B cell (primary cell): ENCODE measurements at regions not wholly inside any gene's neighbourhood (a gene's known extent, or its start where the extent isn't known, plus 50 kb on each side); places are given as distances from the start of the nearest gene placed in this dataset.

ENCODE experiments used
- ATAC-seq: fragments of 200-7000 bp; cut with Tn5 transposase; one replicate; pipeline ENCODE4 v1.10.0; 2021; ENCODE audit warnings: low read depth, mild to moderate bottlenecking, moderate number of reproducible peaks, moderate library complexity
- CTCF ChIA-PET: fragments of 350-600 bp; sonication (Branson Sonifier 250); formaldehyde crosslinking; loops from one replicate; lab custom pipeline; 2021; ENCODE audit warnings: antibody characterized with exemption, inconsistent platforms; lab: Charles Lee
- POLR2A ChIA-PET: fragments of 350-600 bp; sonication (Branson Sonifier 250); formaldehyde crosslinking; loops from one replicate; lab custom pipeline; 2021; ENCODE audit warnings: antibody characterized with exemption; lab: Charles Lee
- DNase-seq: peaks from one replicate; pipeline ENCODE4 v3.0.0; 2013
- H2AFZ ChIP-seq: 2 replicates; pipeline ENCODE4 v1.6.1; 2012; ENCODE audit warnings: mild to moderate bottlenecking, low read depth, low read length; ENCODE audit not compliant: insufficient read depth, poor library complexity, severe bottlenecking
- H3K27ac ChIP-seq, 2 donors: 1 replicate in 1 of 2; 2 replicates in 1 of 2; pipeline ENCODE4 v1.5.1; 2012 to 2013; ENCODE audit warnings: low read length in 2 of 2, mild to moderate bottlenecking in 2 of 2, moderate library complexity in 1 of 2
- H3K27me3 ChIP-seq, 4 experiments: fragments of 200-600 bp in 1 of 4; sonication (generic) in 1 of 4; replicated peaks in 1 of 4; 1 replicate in 2 of 4; 2 replicates in 2 of 4; pipeline versions ENCODE4 v1.6.1 to v1.7.0; 2013 to 2016; ENCODE audit warnings: low read length in 3 of 4, mild to moderate bottlenecking in 2 of 4, mixed read lengths in 1 of 4, moderate library complexity in 1 of 4; ENCODE audit not compliant: insufficient read depth in 4 of 4, control insufficient read depth in 3 of 4; ENCODE audit errors: control extremely low read depth in 1 of 4
- H3K36me3 ChIP-seq, 2 experiments: replicated peaks in 1 of 2; 1 replicate in 1 of 2; 2 replicates in 1 of 2; pipeline versions ENCODE4 v1.6.1 to v1.7.1; 2013; ENCODE audit warnings: low read length in 1 of 2; ENCODE audit not compliant: insufficient read depth in 2 of 2, control insufficient read depth in 1 of 2; ENCODE audit errors: control extremely low read depth in 1 of 2, extremely low read depth in 1 of 2
- H3K4me1 ChIP-seq, 2 donors: fragments of 200-600 bp in 1 of 2; sonication (generic) in 1 of 2; 1 replicate in 1 of 2; 2 replicates in 1 of 2; pipeline versions ENCODE4 v1.5.1 to v1.6.1; 2013 to 2017; ENCODE audit warnings: low read length in 2 of 2; ENCODE audit not compliant: control insufficient read depth in 2 of 2, insufficient read depth in 2 of 2
- H3K4me2 ChIP-seq: replicated peaks from 2 replicates; pipeline ENCODE3; 2012; ENCODE audit warnings: mild to moderate bottlenecking, low read depth, low read length; ENCODE audit not compliant: poor library complexity, severe bottlenecking
- H3K4me3 ChIP-seq, 5 experiments: fragments of 200-600 bp in 1 of 5; sonication (generic) in 1 of 5; 1 replicate in 3 of 5; 2 replicates in 2 of 5; pipeline versions ENCODE4 v1.5.1 to v1.7.0; 2011 to 2016; ENCODE audit warnings: low read length in 4 of 5, mild to moderate bottlenecking in 4 of 5, low read depth in 2 of 5, control low read depth in 1 of 5, moderate library complexity in 1 of 5; ENCODE audit not compliant: insufficient read depth in 1 of 5; ENCODE audit errors: control extremely low read depth in 1 of 5, extremely low read depth in 1 of 5
- H3K79me2 ChIP-seq: fragments of 200-600 bp; sonication (generic); one replicate; pipeline ENCODE4 v1.6.0; 2016; ENCODE audit warnings: low read length; ENCODE audit not compliant: control insufficient read depth, insufficient read depth
- H3K9ac ChIP-seq: fragments of 200-600 bp; sonication (generic); 2 replicates; pipeline ENCODE4 v1.6.1; 2017; ENCODE audit warnings: mild to moderate bottlenecking, low read length, moderate library complexity
- H3K9me3 ChIP-seq, 3 donors: one replicate each; pipeline versions ENCODE4 v1.6.1 to v1.7.1; 2013; ENCODE audit warnings: low read length in 2 of 3; ENCODE audit not compliant: control insufficient read depth in 2 of 3, insufficient read depth in 1 of 3; ENCODE audit errors: control extremely low read depth in 1 of 3
- H4K20me1 ChIP-seq: 2 replicates; pipeline ENCODE4 v1.6.0; 2012; ENCODE audit warnings: mild to moderate bottlenecking, low read length; ENCODE audit not compliant: insufficient read depth, control insufficient read depth, poor library complexity, severe bottlenecking
- H3K27ac Mint-ChIP-seq: one replicate; pipeline ENCODE4 v1.8.0; 2021; ENCODE audit warnings: mixed read lengths
- H3K27me3 Mint-ChIP-seq: one replicate; pipeline ENCODE4 v1.8.0; 2021; ENCODE audit warnings: mixed read lengths
- H3K4me1 Mint-ChIP-seq: one replicate; pipeline ENCODE4 v1.8.0; 2021; ENCODE audit warnings: mixed read lengths
- H3K4me3 Mint-ChIP-seq: one replicate; pipeline ENCODE4 v1.8.0; 2021; ENCODE audit warnings: mixed read lengths
- H3K9me3 Mint-ChIP-seq: one replicate; pipeline ENCODE4 v1.8.0; 2022; ENCODE audit warnings: mixed read lengths; ENCODE audit not compliant: insufficient read depth
- CTCF ChIP-seq: fragments of 200-600 bp; IDR thresholded peaks from one replicate; pipeline ENCODE4 v1.8.0; 2022; ENCODE audit warnings: antibody characterized with exemption, mild to moderate bottlenecking
- EZH2 ChIP-seq: IDR thresholded peaks from 2 replicates; pipeline ENCODE4 v1.6.1; 2012; ENCODE audit warnings: borderline replicate concordance, low read depth, mild to moderate bottlenecking, moderate library complexity, low read length; ENCODE audit not compliant: insufficient read depth, poor library complexity, severe bottlenecking
- WGBS: methylation state at CpG from one replicate; pipeline ENCODE4 v1.1.5; 2013; ENCODE audit warnings: missing lambda C conversion rate; ENCODE audit not compliant: insufficient coverage; 5-methylcytosine and 5-hydroxymethylcytosine counted together
- intact Hi-C: fragments of 100-400 bp; cut with micrococcal nuclease; formaldehyde crosslinking; loops from one replicate; pipeline ENCODE4 v1.10.0; 2022

GRCh38 chr2:22560021-22560420, 825.0 kb upstream of the KLHL29 start:
- no peak overlapping the region for H3K27ac ChIP-seq
- H3K4me2 ChIP-seq, result no peak overlapping the region
- H3K27me3 ChIP-seq, result no peaks in the 10 kb centered on the region
- H3K9ac ChIP-seq, result no peak overlapping the region
- no peaks in the 10 kb centered on the region for H3K9me3 Mint-ChIP-seq
- H3K27me3 Mint-ChIP-seq, result no peaks in the 10 kb centered on the region
- ATAC-seq, result no peak
- no peak overlapping the region for H2AFZ ChIP-seq
- 92% methylated on average over 3 of the region's 5 CpGs for WGBS
- H4K20me1 ChIP-seq, result no peaks in the 10 kb centered on the region
- H3K4me1 ChIP-seq, result no peaks in the 10 kb centered on the region
- H3K9me3 ChIP-seq, result no peaks in the 10 kb centered on the region
- no peaks in the 10 kb centered on the region for H3K79me2 ChIP-seq
- no peak overlapping the region for H3K4me3 Mint-ChIP-seq
- DNase-seq, result no peak
- intact Hi-C loops, result no loop called here
- no peak for TF ChIP-seq CTCF
- no peak for TF ChIP-seq EZH2
- ChIA-PET CTCF (no interaction called here), POLR2A (no interaction called here)
- no peaks in the 10 kb centered on the region for H3K4me1 Mint-ChIP-seq
- no peak overlapping the region for H3K4me3 ChIP-seq
- H3K36me3 ChIP-seq, result no peaks in the 10 kb centered on the region
- no peak overlapping the region for H3K27ac Mint-ChIP-seq

GRCh38 chr2:22579341-22579740, 805.6 kb upstream of the KLHL29 start:
- H3K4me3 Mint-ChIP-seq, result no peak overlapping the region
- H3K4me3 ChIP-seq, result no peak overlapping the region
- no peaks in the 10 kb centered on the region for H3K27me3 ChIP-seq
- no peaks in the 10 kb centered on the region for H4K20me1 ChIP-seq
- H3K36me3 ChIP-seq, result no peaks in the 10 kb centered on the region
- ATAC-seq (no peak), DNase-seq (no peak)
- no peak overlapping the region for H2AFZ ChIP-seq
- no peak overlapping the region for H3K27ac Mint-ChIP-seq
- TF ChIP-seq CTCF, result no peak
- no peak for TF ChIP-seq EZH2
- H3K27me3 Mint-ChIP-seq, result no peaks in the 10 kb centered on the region
- POLR2A ChIA-PET, result no interaction called here
- no peaks in the 10 kb centered on the region for H3K79me2 ChIP-seq
- no peaks in the 10 kb centered on the region for H3K4me1 ChIP-seq
- H3K27ac ChIP-seq, result no peak overlapping the region
- peaks cover 0 to 20% (median 9%) of the 10 kb centered on the region in 3 donors for H3K9me3 ChIP-seq
- H3K4me2 ChIP-seq, result no peak overlapping the region
- no CpG with 5 or more reads among the region's 3 CpGs for WGBS
- intact Hi-C loops, result no loop called here
- no peaks in the 10 kb centered on the region for H3K4me1 Mint-ChIP-seq
- peaks cover 12% of the 10 kb centered on the region for H3K9me3 Mint-ChIP-seq
- no peak overlapping the region for H3K9ac ChIP-seq
- CTCF ChIA-PET, result no interaction called here
